OCI-LY1 (cell line): ENCODE measurements at regions not wholly inside any gene's neighbourhood (a gene's known extent, or its start where the extent isn't known, plus 50 kb on each side); places are given as distances from the start of the nearest gene placed in this dataset.

Experiments
- H2AFZ ChIP-seq: fragments of 200-600 bp; sonication (generic), shearing (Covaris generic); 2 replicates; pipeline ENCODE4 v1.6.0; 2014; ENCODE audit warnings: antibody characterized with exemption, mild to moderate bottlenecking, low read length
- H3F3A ChIP-seq: fragments of 200-600 bp; sonication (generic), shearing (Covaris generic); 2 replicates; pipeline ENCODE4 v1.6.0; 2014; ENCODE audit warnings: mild to moderate bottlenecking, antibody characterized with exemption, low read length, moderate library complexity; ENCODE audit not compliant: insufficient read depth
- H3K27ac ChIP-seq: fragments of 200-600 bp; sonication (generic); 2 replicates; pipeline ENCODE4 v1.5.1; 2014; ENCODE audit warnings: low read length, mixed run types, mild to moderate bottlenecking, low read depth; ENCODE audit not compliant: poor library complexity, severe bottlenecking
- H3K27me3 ChIP-seq: fragments of 200-600 bp; sonication (generic); 2 replicates; pipeline ENCODE4 v1.6.0; 2014; ENCODE audit warnings: antibody characterized with exemption, mild to moderate bottlenecking, low read length, moderate library complexity; ENCODE audit not compliant: insufficient read depth
- H3K36me3 ChIP-seq: fragments of 200-600 bp; sonication (generic); 2 replicates; pipeline ENCODE4 v1.6.1; 2014; ENCODE audit warnings: mild to moderate bottlenecking, antibody characterized with exemption, low read length, moderate library complexity, mixed read lengths; ENCODE audit not compliant: insufficient read depth
- H3K4me1 ChIP-seq: fragments of 200-600 bp; sonication (generic); 2 replicates; pipeline ENCODE4 v1.5.1; 2014; ENCODE audit warnings: mild to moderate bottlenecking, low read length, moderate library complexity; ENCODE audit not compliant: insufficient read depth, severe bottlenecking
- H3K4me2 ChIP-seq: fragments of 200-600 bp; sonication (generic), shearing (Covaris generic); 2 replicates; pipeline ENCODE4 v1.6.1; 2014; ENCODE audit warnings: low read length
- H3K4me3 ChIP-seq: fragments of 200-600 bp; sonication (generic); 2 replicates; pipeline ENCODE4 v1.5.1; 2014; ENCODE audit warnings: low read length, low read depth, mild to moderate bottlenecking, mixed read lengths; ENCODE audit not compliant: poor library complexity, severe bottlenecking
- H3K79me2 ChIP-seq: fragments of 200-600 bp; shearing (Covaris generic); 2 replicates; pipeline ENCODE4 v1.6.1; 2016; ENCODE audit warnings: mixed run types, low read length, mixed read lengths; ENCODE audit not compliant: insufficient read depth
- H3K9ac ChIP-seq: fragments of 200-600 bp; sonication (generic), shearing (Covaris generic); 2 replicates; pipeline ENCODE4 v1.6.1; 2014; ENCODE audit warnings: mild to moderate bottlenecking, low read length, mixed read lengths
- H3K9me2 ChIP-seq: fragments of 200-600 bp; sonication (generic), shearing (Covaris generic); 2 replicates; pipeline ENCODE4 v1.6.1; 2014; ENCODE audit warnings: low read depth, mild to moderate bottlenecking, low read length, mixed read lengths
- H3K9me3 ChIP-seq: fragments of 200-600 bp; shearing (Covaris generic); 2 replicates; pipeline ENCODE4 v1.6.1; 2014; ENCODE audit warnings: low read length, mixed read lengths
- H4K20me1 ChIP-seq: fragments of 200-600 bp; sonication (generic), shearing (Covaris generic); 2 replicates; pipeline ENCODE4 v1.6.0; 2016; ENCODE audit warnings: mild to moderate bottlenecking, low read length; ENCODE audit not compliant: insufficient read depth
- CTCF ChIP-seq: fragments of 200-600 bp; sonication (generic), shearing (Covaris generic); IDR thresholded peaks from 2 replicates; pipeline ENCODE4 v1.5.1; 2017; ENCODE audit warnings: mild to moderate bottlenecking, antibody characterized with exemption, low read length, moderate library complexity, mixed read lengths
- EZH2 ChIP-seq: fragments of 200-600 bp; sonication (generic), shearing (Covaris generic); IDR thresholded peaks from 2 replicates; pipeline ENCODE4 v1.8.0; 2017; ENCODE audit warnings: borderline replicate concordance, mixed run types, mild to moderate bottlenecking, antibody characterized with exemption, low read length, moderate library complexity, mixed read lengths

GRCh38 chr12:132422040-132422380, 67.9 kb upstream of the FBRSL1 start:
- TF ChIP-seq CTCF (no peak), EZH2 (no peak)
- Histone ChIP-seq H3K9me2 (no peaks in the 10 kb centered on the region), H3K9ac (no peak overlapping the region), H3K4me3 (no peak overlapping the region), H3K27me3 (peaks cover 15% of the 10 kb centered on the region; the same call in 1 of the 2 replicates), H3K27ac (no peak overlapping the region), H3K9me3 (no peaks in the 10 kb centered on the region), H2AFZ (no peak overlapping the region), H3K4me1 (no peaks in the 10 kb centered on the region), H4K20me1 (no peaks in the 10 kb centered on the region), H3K4me2 (no peak overlapping the region), H3K36me3 (no peaks in the 10 kb centered on the region; the same call in 1 of the 2 replicates), H3K79me2 (no peaks in the 10 kb centered on the region), H3F3A (no peaks in the 10 kb centered on the region)

- Histone ChIP-seq H3K27ac (no peak overlapping the region), H3K4me1 (no peaks in the 10 kb centered on the region), H3K4me3 (no peak overlapping the region), H3F3A (no peaks in the 10 kb centered on the region), H4K20me1 (no peaks in the 10 kb centered on the region), H3K9ac (no peak overlapping the region), H2AFZ (no peak overlapping the region), H3K9me3 (no peaks in the 10 kb centered on the region), H3K79me2 (no peaks in the 10 kb centered on the region), H3K27me3 (peaks cover 10% of the 10 kb centered on the region; the same call in 1 of the 2 replicates), H3K9me2 (no peaks in the 10 kb centered on the region), H3K36me3 (no peaks in the 10 kb centered on the region; the same call in 1 of the 2 replicates), H3K4me2 (no peak overlapping the region)
- TF ChIP-seq CTCF (no peak), EZH2 (no peak)
Observed at GRCh38 chr12:132419631-132420246, 70.2 kb upstream of the FBRSL1 start.

- Histone ChIP-seq H3K36me3 (no peaks in the 10 kb centered on the region; the same call in 1 of the 2 replicates), H4K20me1 (no peaks in the 10 kb centered on the region), H3K79me2 (no peaks in the 10 kb centered on the region), H3K9ac (no peak overlapping the region), H3K27ac (no peak overlapping the region), H3K4me2 (no peak overlapping the region), H2AFZ (no peak overlapping the region), H3K4me3 (no peak overlapping the region), H3F3A (no peaks in the 10 kb centered on the region), H3K9me3 (no peaks in the 10 kb centered on the region), H3K9me2 (no peaks in the 10 kb centered on the region), H3K27me3 (peaks cover 4% of the 10 kb centered on the region; the same call in 1 of the 2 replicates), H3K4me1 (no peaks in the 10 kb centered on the region)
- TF ChIP-seq CTCF (no peak), EZH2 (no peak)
Observed at GRCh38 chr12:132418393-132418925, 71.5 kb upstream of the FBRSL1 start.
